WTC11 (cell line): ENCODE measurements at regions not wholly inside any gene's neighbourhood (a gene's known extent, or its start where the extent isn't known, plus 50 kb on each side); places are given as distances from the start of the nearest gene placed in this dataset.

Experiments used
- CTCF ChIP-seq: fragments of 200-600 bp; IDR thresholded peaks from 2 replicates; pipeline ENCODE4 v1.8.0; 2022; ENCODE audit warnings: antibody characterized with exemption
- E2F4 ChIP-seq: sonication (generic); formaldehyde crosslinking; IDR thresholded peaks from 2 replicates; pipeline ENCODE4 v1.8.1; 2022; ENCODE audit warnings: low read depth, mild to moderate bottlenecking, moderate library complexity, missing genetic modification reagents, borderline replicate concordance
- KAT7 ChIP-seq: sonication (generic); formaldehyde crosslinking; IDR thresholded peaks from 2 replicates; pipeline ENCODE4 v1.8.1; 2023; ENCODE audit warnings: missing genetic modification reagents, mild to moderate bottlenecking, borderline replicate concordance
- MYBL2 ChIP-seq: sonication (generic); formaldehyde crosslinking; IDR thresholded peaks from 2 replicates; pipeline ENCODE4 v1.8.1; 2023; ENCODE audit warnings: mild to moderate bottlenecking, moderate library complexity, missing genetic modification reagents
- NR1H2 ChIP-seq: sonication (generic); formaldehyde crosslinking; IDR thresholded peaks from 2 replicates; pipeline ENCODE4 v1.9.0; 2021; ENCODE audit warnings: mild to moderate bottlenecking, moderate library complexity, missing genetic modification reagents
- NR2C2 ChIP-seq: sonication (generic); formaldehyde crosslinking; IDR thresholded peaks from 2 replicates; pipeline ENCODE4 v1.8.0; 2022; ENCODE audit warnings: mild to moderate bottlenecking, missing genetic modification reagents
- NR3C1 ChIP-seq: sonication (generic); formaldehyde crosslinking; conservative IDR thresholded peaks from 2 replicates; pipeline ENCODE4 v1.8.1; 2023; ENCODE audit warnings: low read depth, mild to moderate bottlenecking, missing genetic modification reagents
- SP1 ChIP-seq: sonication (generic); formaldehyde crosslinking; conservative IDR thresholded peaks from 2 replicates; pipeline ENCODE4 v1.8.1; 2022; ENCODE audit warnings: missing genetic modification reagents
- TF ChIP-seq, protein P1 (sequence below): sonication (generic); formaldehyde crosslinking; IDR thresholded peaks from 2 replicates; pipeline ENCODE4 v1.8.1; 2022; ENCODE audit warnings: low read depth, missing genetic modification reagents, borderline replicate concordance

- TF ChIP-seq E2F4, result no peak
- no peak for TF ChIP-seq CTCF
- no peak for TF ChIP-seq KAT7
- TF ChIP-seq NR1H2, result no peak
- TF ChIP-seq, protein P1, sequence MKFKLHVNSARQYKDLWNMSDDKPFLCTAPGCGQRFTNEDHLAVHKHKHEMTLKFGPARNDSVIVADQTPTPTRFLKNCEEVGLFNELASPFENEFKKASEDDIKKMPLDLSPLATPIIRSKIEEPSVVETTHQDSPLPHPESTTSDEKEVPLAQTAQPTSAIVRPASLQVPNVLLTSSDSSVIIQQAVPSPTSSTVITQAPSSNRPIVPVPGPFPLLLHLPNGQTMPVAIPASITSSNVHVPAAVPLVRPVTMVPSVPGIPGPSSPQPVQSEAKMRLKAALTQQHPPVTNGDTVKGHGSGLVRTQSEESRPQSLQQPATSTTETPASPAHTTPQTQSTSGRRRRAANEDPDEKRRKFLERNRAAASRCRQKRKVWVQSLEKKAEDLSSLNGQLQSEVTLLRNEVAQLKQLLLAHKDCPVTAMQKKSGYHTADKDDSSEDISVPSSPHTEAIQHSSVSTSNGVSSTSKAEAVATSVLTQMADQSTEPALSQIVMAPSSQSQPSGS (CRISPR knock-in tag), result no peak
- no peak for TF ChIP-seq SP1 (CRISPR knock-in tag)
- no peak for TF ChIP-seq MYBL2 (CRISPR knock-in tag)
- TF ChIP-seq NR2C2 (CRISPR knock-in tag), result no peak
- no peak for TF ChIP-seq NR3C1 (CRISPR knock-in tag)
Observed at GRCh38 chr6:90835596-90836212, 248.8 kb upstream of the MAP3K7 start.
